ENCODE measurements at regions not wholly inside any gene's neighbourhood (a gene's known extent, or its start where the extent isn't known, plus 50 kb on each side); places are given as distances from the start of the nearest gene placed in this dataset.

GRCh38 chr13:61648547-61648946 is 232.9 kb upstream of the PCDH20 start:
- Histone ChIP-seq H3K27me3 (ENCODE audit: insufficient read depth in 3 of 3, low read length in 2 of 3) (no peaks in the 10 kb centered on the region), H3K27ac (no peak overlapping the region), H3K36me3 (ENCODE audit: insufficient read depth in 1 of 2, low read depth in 1 of 2) (no peaks in the 10 kb centered on the region), H3K4me1 (no peaks in the 10 kb centered on the region), H3K4me3 (no peak overlapping the region), H3K9me3 (no peaks in the 10 kb centered on the region)
- DNase-seq (no peak), ATAC-seq (no peak)
- no peak for TF ChIP-seq CTCF (IDR thresholded peaks at IDR 0.05)
- WGBS, 3 donors = 50 to 60% (median 53%) methylated on average over 2 of the region's 2 CpGs
- intact Hi-C loops (cut with DNase I) = no loop called here

- Histone ChIP-seq H3K4me1 (no peaks in the 10 kb centered on the region), H3K27me3 (ENCODE audit: insufficient read depth in 3 of 3, low read length in 2 of 3) (no peaks in the 10 kb centered on the region), H3K4me3 (no peak overlapping the region), H3K27ac (no peak overlapping the region), H3K36me3 (ENCODE audit: insufficient read depth in 1 of 2, low read depth in 1 of 2) (no peaks in the 10 kb centered on the region), H3K9me3 (no peaks in the 10 kb centered on the region)
- ATAC-seq = no peak
- DNase-seq = no peak
- intact Hi-C loops (cut with DNase I) = no loop called here
- TF ChIP-seq CTCF (IDR thresholded peaks at IDR 0.05) = no peak
Measured at GRCh38 chr13:61612192-61612591, 196.5 kb upstream of the PCDH20 start.

GRCh38 chr13:61608138-61608537 is 192.5 kb upstream of the PCDH20 start:
- no peak for DNase-seq
- 74 to 80% (median 77%) methylated on average over 3 of the region's 3 CpGs for WGBS, 3 donors

GRCh38 chr13:61600360-61601033 is 184.8 kb upstream of the PCDH20 start:
- no peaks in the 10 kb centered on the region for H3K36me3 ChIP-seq (ENCODE audit: insufficient read depth in 1 of 2, low read depth in 1 of 2)
- ATAC-seq (no peak), DNase-seq (peak in 1 of 2 donors; percentile 53)
- H3K9me3 ChIP-seq = no peaks in the 10 kb centered on the region
- H3K4me1 ChIP-seq = no peaks in the 10 kb centered on the region
- no peak for TF ChIP-seq CTCF (IDR thresholded peaks at IDR 0.05)
- H3K27me3 ChIP-seq (ENCODE audit: insufficient read depth in 3 of 3, low read length in 2 of 3) = no peaks in the 10 kb centered on the region
- no peak overlapping the region for H3K27ac ChIP-seq
- H3K4me3 ChIP-seq = no peak overlapping the region
- 28 to 45% (median 45%) methylated on average over 3 of the region's 3 CpGs for WGBS, 3 donors
- intact Hi-C loops (cut with DNase I) = no loop called here

More at GRCh38 chr13:61608138-61608537, 192.5 kb upstream of the PCDH20 start:
- no peak overlapping the region for H3K4me3 ChIP-seq
- H3K9me3 ChIP-seq = no peaks in the 10 kb centered on the region
- H3K36me3 ChIP-seq (ENCODE audit: insufficient read depth in 1 of 2, low read depth in 1 of 2) = no peaks in the 10 kb centered on the region
- TF ChIP-seq CTCF (IDR thresholded peaks at IDR 0.05) = no peak
- no peak overlapping the region for H3K27ac ChIP-seq
- H3K4me1 ChIP-seq = no peaks in the 10 kb centered on the region
- no peak for ATAC-seq
- intact Hi-C loops (cut with DNase I) = no loop called here
- no peaks in the 10 kb centered on the region for H3K27me3 ChIP-seq (ENCODE audit: insufficient read depth in 3 of 3, low read length in 2 of 3)

GRCh38 chr13:61592489-61592888 is 176.8 kb upstream of the PCDH20 start:
- ATAC-seq (no peak), DNase-seq (no peak)
- no peak overlapping the region for H3K4me3 ChIP-seq
- no peaks in the 10 kb centered on the region for H3K36me3 ChIP-seq (ENCODE audit: insufficient read depth in 1 of 2, low read depth in 1 of 2)
- no peaks in the 10 kb centered on the region for H3K27me3 ChIP-seq (ENCODE audit: insufficient read depth in 3 of 3, low read length in 2 of 3)
- WGBS, 3 donors = 22 to 33% (median 22%) methylated on average over 2 of the region's 2 CpGs
- no peak overlapping the region for H3K27ac ChIP-seq
- H3K9me3 ChIP-seq = no peaks in the 10 kb centered on the region
- intact Hi-C loops (cut with DNase I) = no loop called here
- H3K4me1 ChIP-seq = no peaks in the 10 kb centered on the region
- TF ChIP-seq CTCF (IDR thresholded peaks at IDR 0.05) = no peak

Data from psoas muscle (tissue), 7 donors.